Fibroblast of lung (primary cell): ENCODE measurements at regions not wholly inside any gene's neighbourhood (a gene's known extent, or its start where the extent isn't known, plus 50 kb on each side); places are given as distances from the start of the nearest gene placed in this dataset.

Source experiments
- DNase-seq, 2 donors: peaks; one replicate each; pipeline versions ENCODE4 v3.0.0 to v3.0.0-alpha.2; 2010; ENCODE audit warnings: low read depth in 2 of 2
- H2AFZ ChIP-seq: 2 replicates; pipeline ENCODE4 v1.5.1; 2012; ENCODE audit warnings: low read length, control low read depth, inconsistent platforms
- H3K27ac ChIP-seq: 2 replicates; pipeline ENCODE4 v1.5.1; 2011; ENCODE audit warnings: low read length, control low read depth; ENCODE audit not compliant: insufficient read depth
- H3K27me3 ChIP-seq: 2 replicates; pipeline ENCODE4 v1.5.1; 2011; ENCODE audit warnings: mild to moderate bottlenecking, low read length; ENCODE audit not compliant: control insufficient read depth, insufficient read depth
- H3K36me3 ChIP-seq: 2 replicates; pipeline ENCODE4 v1.5.1; 2011; ENCODE audit warnings: low read length; ENCODE audit not compliant: control insufficient read depth, insufficient read depth
- H3K4me1 ChIP-seq: 2 replicates; pipeline ENCODE4 v1.5.1; 2011; ENCODE audit warnings: low read length; ENCODE audit not compliant: control insufficient read depth, insufficient read depth; ENCODE audit errors: extremely low read depth
- H3K4me2 ChIP-seq: 2 replicates; pipeline ENCODE4 v1.5.1; 2011; ENCODE audit warnings: low read length, control low read depth; ENCODE audit not compliant: insufficient read depth; ENCODE audit errors: extremely low read depth
- H3K4me3 ChIP-seq, 4 experiments: fragments of 200-600 bp in 1 of 4; sonication (generic) in 1 of 4; replicated peaks in 1 of 4; 2 replicates each; pipeline ENCODE4 v1.5.1; 2011 to 2016; ENCODE audit warnings: low read length in 4 of 4, low read depth in 3 of 4, mild to moderate bottlenecking in 3 of 4, control low read depth in 2 of 4, inconsistent platforms in 1 of 4, mixed read lengths in 1 of 4; ENCODE audit not compliant: insufficient read depth in 1 of 4; ENCODE audit errors: control extremely low read depth in 1 of 4
- H3K79me2 ChIP-seq: 2 replicates; pipeline ENCODE4 v1.5.1; 2012; ENCODE audit warnings: mild to moderate bottlenecking, low read length, inconsistent platforms; ENCODE audit not compliant: control insufficient read depth, insufficient read depth
- H3K9ac ChIP-seq: 2 replicates; pipeline ENCODE4 v1.5.1; 2011; ENCODE audit warnings: mild to moderate bottlenecking, low read length, control low read depth; ENCODE audit not compliant: insufficient read depth
- H3K9me3 ChIP-seq: 2 replicates; pipeline ENCODE4 v1.5.1; 2012; ENCODE audit warnings: low read depth, low read length; ENCODE audit not compliant: control insufficient read depth, insufficient read depth
- H4K20me1 ChIP-seq: 2 replicates; pipeline ENCODE4 v1.5.1; 2011; ENCODE audit warnings: low read length; ENCODE audit not compliant: control insufficient read depth, insufficient read depth; ENCODE audit errors: extremely low read depth
- EZH2 ChIP-seq: IDR thresholded peaks from 2 replicates; pipeline ENCODE4 v1.5.1; 2012; ENCODE audit warnings: low read length, control low read depth, mild to moderate bottlenecking; ENCODE audit errors: missing control alignments
- TF ChIP-seq, protein P1 (sequence below), 2 donors: IDR thresholded peaks in 1 of 2; conservative IDR thresholded peaks in 1 of 2; 1 replicate in 1 of 2; 2 replicates in 1 of 2; pipeline ENCODE4 v1.5.1; 2011 to 2012; ENCODE audit warnings: low read length in 2 of 2, control low read depth in 1 of 2, inconsistent platforms in 1 of 2, low read depth in 1 of 2, mild to moderate bottlenecking in 1 of 2

DNA sequence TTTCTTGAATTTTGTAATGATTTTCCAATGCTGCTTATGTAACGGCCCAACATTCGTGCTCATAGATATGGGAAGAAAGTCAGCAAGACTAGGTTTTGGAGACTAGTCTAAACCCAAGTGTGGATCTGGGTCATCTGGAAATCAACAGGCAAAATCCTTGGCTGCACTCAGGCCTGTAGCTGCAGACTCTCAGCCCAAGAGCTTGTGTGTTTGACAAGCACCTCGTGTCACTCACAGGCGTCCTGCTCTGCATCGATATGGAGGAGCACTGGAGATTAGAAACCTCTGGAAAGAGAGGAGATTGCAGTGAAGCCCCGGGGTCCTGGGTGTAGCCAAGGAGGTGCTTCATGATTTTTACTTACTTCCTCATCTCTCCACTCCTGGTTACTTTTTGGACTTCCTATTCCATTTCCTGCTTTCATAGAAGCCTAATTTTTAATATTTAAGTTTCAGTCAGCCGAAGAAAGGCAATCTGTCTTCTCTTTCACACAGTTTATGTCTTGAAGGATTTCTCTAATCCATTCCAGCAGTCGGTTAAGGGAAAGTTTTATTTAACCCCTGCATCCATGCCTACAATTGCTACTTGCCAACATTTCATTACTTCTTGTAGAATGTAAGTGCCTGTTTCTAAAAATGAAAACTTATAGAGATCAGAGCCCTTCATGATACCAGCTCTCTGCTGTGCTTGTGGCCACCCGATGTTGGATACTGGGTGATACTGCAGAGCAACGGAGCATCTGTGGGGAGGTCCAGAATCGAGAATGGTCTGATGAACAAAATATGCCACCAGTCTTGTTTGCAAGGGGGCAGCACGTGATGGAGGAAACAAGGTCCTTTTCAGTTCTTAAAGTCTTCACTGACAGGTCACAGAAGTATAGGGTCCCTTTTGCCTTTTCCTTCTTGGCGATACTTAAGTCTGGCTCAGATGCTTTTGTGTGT is 296.3 kb downstream of the QKI start:
- Histone ChIP-seq H4K20me1 (no peaks in the 10 kb centered on the region), H3K4me3 (no peak overlapping the region), H2AFZ (no peak overlapping the region), H3K27ac (no peak overlapping the region), H3K79me2 (no peaks in the 10 kb centered on the region), H3K9me3 (no peaks in the 10 kb centered on the region), H3K27me3 (no peaks in the 10 kb centered on the region), H3K4me1 (no peaks in the 10 kb centered on the region), H3K9ac (no peak overlapping the region), H3K36me3 (no peaks in the 10 kb centered on the region), H3K4me2 (no peak overlapping the region)
- TF ChIP-seq, protein P1, sequence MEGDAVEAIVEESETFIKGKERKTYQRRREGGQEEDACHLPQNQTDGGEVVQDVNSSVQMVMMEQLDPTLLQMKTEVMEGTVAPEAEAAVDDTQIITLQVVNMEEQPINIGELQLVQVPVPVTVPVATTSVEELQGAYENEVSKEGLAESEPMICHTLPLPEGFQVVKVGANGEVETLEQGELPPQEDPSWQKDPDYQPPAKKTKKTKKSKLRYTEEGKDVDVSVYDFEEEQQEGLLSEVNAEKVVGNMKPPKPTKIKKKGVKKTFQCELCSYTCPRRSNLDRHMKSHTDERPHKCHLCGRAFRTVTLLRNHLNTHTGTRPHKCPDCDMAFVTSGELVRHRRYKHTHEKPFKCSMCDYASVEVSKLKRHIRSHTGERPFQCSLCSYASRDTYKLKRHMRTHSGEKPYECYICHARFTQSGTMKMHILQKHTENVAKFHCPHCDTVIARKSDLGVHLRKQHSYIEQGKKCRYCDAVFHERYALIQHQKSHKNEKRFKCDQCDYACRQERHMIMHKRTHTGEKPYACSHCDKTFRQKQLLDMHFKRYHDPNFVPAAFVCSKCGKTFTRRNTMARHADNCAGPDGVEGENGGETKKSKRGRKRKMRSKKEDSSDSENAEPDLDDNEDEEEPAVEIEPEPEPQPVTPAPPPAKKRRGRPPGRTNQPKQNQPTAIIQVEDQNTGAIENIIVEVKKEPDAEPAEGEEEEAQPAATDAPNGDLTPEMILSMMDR (conservative IDR thresholded peaks at IDR 0.05 in 1 of 2, IDR thresholded peaks at IDR 0.05 in 1 of 2; ENCODE audit: low read depth in 1 of 2, low read length in 2 of 2): no peak
- no peak for TF ChIP-seq EZH2
- no peak for DNase-seq

DNA sequence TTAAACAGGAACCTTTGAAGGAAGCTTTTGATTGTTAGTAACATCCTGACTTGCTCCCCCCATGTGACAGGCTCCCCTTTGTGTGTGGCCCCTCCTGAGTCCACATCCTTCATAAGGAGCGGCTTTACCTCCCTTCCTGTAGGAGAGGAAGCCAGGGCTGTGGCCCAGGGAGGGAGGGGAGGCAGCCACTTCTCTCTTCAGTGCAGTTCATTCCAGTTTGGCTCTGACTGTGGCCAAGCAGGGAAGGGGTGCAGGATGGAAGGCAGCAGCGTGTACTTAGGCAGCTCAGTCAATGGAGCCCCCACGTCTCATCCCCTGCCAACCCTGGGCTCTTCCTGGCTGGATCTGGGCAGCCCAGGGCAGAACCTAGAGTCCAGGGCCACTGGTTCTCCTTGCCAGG is 295.2 kb downstream of the QKI start:
- Histone ChIP-seq H3K4me1 (no peaks in the 10 kb centered on the region), H3K79me2 (no peaks in the 10 kb centered on the region), H3K4me3 (no peak overlapping the region), H2AFZ (no peak overlapping the region), H3K9me3 (no peaks in the 10 kb centered on the region), H3K4me2 (no peak overlapping the region), H3K9ac (no peak overlapping the region), H3K27ac (no peak overlapping the region), H4K20me1 (no peaks in the 10 kb centered on the region), H3K36me3 (no peaks in the 10 kb centered on the region), H3K27me3 (no peaks in the 10 kb centered on the region)
- no peak for TF ChIP-seq EZH2
- TF ChIP-seq, protein P1 (conservative IDR thresholded peaks at IDR 0.05 in 1 of 2, IDR thresholded peaks at IDR 0.05 in 1 of 2; ENCODE audit: low read depth in 1 of 2, low read length in 2 of 2): no peak
- no peak for DNase-seq

DNA sequence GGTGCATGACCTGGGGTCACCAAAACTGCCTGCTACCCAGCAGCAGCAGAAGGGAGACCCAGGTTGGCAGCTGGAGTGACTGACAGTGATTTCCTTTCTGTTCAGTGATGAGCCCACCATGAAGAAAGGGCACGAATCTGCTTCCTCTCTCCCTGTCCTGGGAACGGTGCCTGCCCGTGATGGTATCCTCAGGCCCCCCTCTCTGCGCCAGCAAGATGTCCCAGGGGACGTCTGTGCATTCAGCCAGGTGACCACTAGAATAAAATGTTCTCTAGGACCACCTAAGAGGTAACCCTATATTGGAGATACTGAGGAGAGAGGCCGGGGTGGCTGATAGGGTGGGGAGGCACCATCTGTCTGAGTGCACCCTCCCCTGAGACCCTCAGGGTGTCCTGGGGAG is 294.7 kb downstream of the QKI start:
- no peaks in the 10 kb centered on the region for H3K36me3 ChIP-seq
- no peak overlapping the region for H3K9ac ChIP-seq
- H4K20me1 ChIP-seq: no peaks in the 10 kb centered on the region
- H3K4me3 ChIP-seq: no peak overlapping the region
- H3K79me2 ChIP-seq: no peaks in the 10 kb centered on the region
- H3K27ac ChIP-seq: no peak overlapping the region
- TF ChIP-seq, protein P1 (conservative IDR thresholded peaks at IDR 0.05 in 1 of 2, IDR thresholded peaks at IDR 0.05 in 1 of 2; ENCODE audit: low read depth in 1 of 2, low read length in 2 of 2): no peak
- TF ChIP-seq EZH2: no peak
- no peak for DNase-seq
- H3K4me2 ChIP-seq: no peak overlapping the region
- H3K4me1 ChIP-seq: no peaks in the 10 kb centered on the region
- no peaks in the 10 kb centered on the region for H3K9me3 ChIP-seq
- no peaks in the 10 kb centered on the region for H3K27me3 ChIP-seq
- H2AFZ ChIP-seq: no peak overlapping the region
